H1 (cell line): ENCODE measurements at regions not wholly inside any gene's neighbourhood (a gene's known extent, or its start where the extent isn't known, plus 50 kb on each side); places are given as distances from the start of the nearest gene placed in this dataset.

Experiments used
- KDM1A ChIP-seq: fragments of 200-600, 300-600 bp; sonication (generic); IDR thresholded peaks from 2 replicates; pipeline ENCODE4 v1.7.1; 2016; ENCODE audit warnings: mild to moderate bottlenecking, low read length, borderline replicate concordance
- SAP30 ChIP-seq: fragments of 300-600 bp; sonication (generic); IDR thresholded peaks from 2 replicates; pipeline ENCODE4 v1.7.1; 2012; ENCODE audit warnings: low read length, moderate library complexity, mild to moderate bottlenecking, inconsistent platforms; ENCODE audit not compliant: insufficient read depth, insufficient replicate concordance
- TBP ChIP-seq: IDR thresholded peaks from 2 replicates; pipeline ENCODE4 v1.6.1; 2011; ENCODE audit warnings: low read depth, low read length, improper control_type of control experiment
- TF ChIP-seq, protein P1 (sequence below): IDR thresholded peaks from 2 replicates; pipeline ENCODE4 v1.6.1; 2011; ENCODE audit warnings: low read length, improper control_type of control experiment

DNA sequence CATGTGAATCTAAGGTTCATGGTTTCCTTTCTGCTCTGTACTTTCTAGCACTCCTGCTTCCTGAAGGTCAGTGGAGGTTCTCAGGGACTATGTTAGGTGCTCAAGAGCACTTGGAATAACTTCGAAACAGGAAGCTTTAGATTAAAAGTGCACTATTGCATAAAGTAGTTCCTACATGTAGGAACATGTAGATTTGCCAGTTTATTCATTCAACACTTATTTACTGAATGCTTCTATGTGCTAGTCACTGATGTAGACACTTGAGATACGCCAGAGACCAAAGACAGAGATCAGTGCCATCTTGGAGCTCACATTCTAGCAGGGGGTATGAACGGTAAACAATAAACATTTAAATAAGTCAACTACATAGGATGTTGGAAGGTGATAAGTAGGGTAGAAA lies 87.7 kb downstream of the DHRS2 start (continued):
- TF ChIP-seq SAP30, result no peak
- TF ChIP-seq, protein P1, sequence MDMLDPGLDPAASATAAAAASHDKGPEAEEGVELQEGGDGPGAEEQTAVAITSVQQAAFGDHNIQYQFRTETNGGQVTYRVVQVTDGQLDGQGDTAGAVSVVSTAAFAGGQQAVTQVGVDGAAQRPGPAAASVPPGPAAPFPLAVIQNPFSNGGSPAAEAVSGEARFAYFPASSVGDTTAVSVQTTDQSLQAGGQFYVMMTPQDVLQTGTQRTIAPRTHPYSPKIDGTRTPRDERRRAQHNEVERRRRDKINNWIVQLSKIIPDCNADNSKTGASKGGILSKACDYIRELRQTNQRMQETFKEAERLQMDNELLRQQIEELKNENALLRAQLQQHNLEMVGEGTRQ, result no peak
- TF ChIP-seq KDM1A, result no peak
- TF ChIP-seq TBP, result no peak
